Endothelial cell of umbilical vein (primary cell): ENCODE measurements at regions not wholly inside any gene's neighbourhood (a gene's known extent, or its start where the extent isn't known, plus 50 kb on each side); places are given as distances from the start of the nearest gene placed in this dataset.

Source experiments
- BruUV-seq: library from RNA; stranded (reverse); fragments of 400-500 nt; replicated peaks from 2 replicates; lab custom pipeline; 2021; lab: Mats Ljungman, UMichigan
- CTCF ChIA-PET: fragments of 300-600, 350-600 bp; sonication (Branson Sonifier 250); formaldehyde crosslinking; loops from one replicate; lab custom pipeline; 2021; ENCODE audit warnings: antibody characterized with exemption, inconsistent platforms; lab: Charles Lee
- POLR2A ChIA-PET: fragments of 300-600, 350-600 bp; sonication (Branson Sonifier 250); formaldehyde crosslinking; loops from one replicate; lab custom pipeline; 2021; ENCODE audit warnings: antibody characterized with exemption, inconsistent platforms; lab: Charles Lee
- DNase-seq: peaks from one replicate; pipeline ENCODE4 v3.0.0-alpha.2; 2011; ENCODE audit warnings: low read depth, low spot score
- FAIRE-seq: peaks from 2 replicates; lab custom pipeline; 2011; peaks lifted over from hg19 to GRCh38; lab: Jason Lieb, UNC
- H2AFZ ChIP-seq: 2 replicates; pipeline ENCODE4 v1.6.0; 2012; ENCODE audit warnings: low read depth, low read length, control low read depth, inconsistent platforms
- H3K27ac ChIP-seq: 2 replicates; pipeline ENCODE4 v1.5.1; 2011; ENCODE audit warnings: low read depth, mild to moderate bottlenecking, control low read depth, low read length, moderate library complexity; ENCODE audit not compliant: insufficient read depth
- H3K27me3 ChIP-seq, 2 experiments: 2 replicates each; pipeline versions ENCODE4 v1.6.0 to v1.6.1; 2011; ENCODE audit warnings: low read length in 2 of 2, mixed read lengths in 1 of 2; ENCODE audit not compliant: control insufficient read depth in 2 of 2, insufficient read depth in 2 of 2
- H3K36me3 ChIP-seq, 2 experiments: 2 replicates in 1 of 2; 3 replicates in 1 of 2; pipeline ENCODE4 v1.5.1; 2011; ENCODE audit warnings: low read length in 2 of 2, mild to moderate bottlenecking in 1 of 2, moderate library complexity in 1 of 2; ENCODE audit not compliant: control insufficient read depth in 2 of 2, insufficient read depth in 2 of 2; ENCODE audit errors: extremely low read depth in 1 of 2
- H3K4me1 ChIP-seq: 3 replicates; pipeline ENCODE4 v1.5.1; 2011; ENCODE audit warnings: mild to moderate bottlenecking, low read length; ENCODE audit not compliant: control insufficient read depth, insufficient read depth; ENCODE audit errors: extremely low read depth
- H3K4me2 ChIP-seq: 2 replicates; pipeline ENCODE4 v1.6.1; 2011; ENCODE audit warnings: low read length, control low read depth, mixed read lengths; ENCODE audit not compliant: insufficient read depth
- H3K4me3 ChIP-seq, 3 experiments: fragments of 200-600 bp in 1 of 3; sonication (generic), shearing (Covaris generic) in 1 of 3; replicated peaks in 1 of 3; 2 replicates each; pipeline ENCODE4 v1.5.1; 2011 to 2016; ENCODE audit warnings: control low read depth in 3 of 3, low read length in 3 of 3, mild to moderate bottlenecking in 2 of 3, inconsistent platforms in 1 of 3, low read depth in 1 of 3, moderate library complexity in 1 of 3; ENCODE audit not compliant: insufficient read depth in 1 of 3
- H3K79me2 ChIP-seq: 2 replicates; pipeline ENCODE4 v1.6.0; 2012; ENCODE audit warnings: low read length, inconsistent platforms; ENCODE audit not compliant: control insufficient read depth, insufficient read depth
- H3K9ac ChIP-seq: replicated peaks from 2 replicates; pipeline ENCODE3; 2011; ENCODE audit warnings: low read length, control low read depth; ENCODE audit not compliant: insufficient read depth; ENCODE audit errors: extremely low read depth
- H3K9me1 ChIP-seq: replicated peaks from 3 replicates; pipeline ENCODE4 v1.6.0; 2011; ENCODE audit warnings: mild to moderate bottlenecking, low read length; ENCODE audit not compliant: control insufficient read depth, insufficient read depth; ENCODE audit errors: extremely low read depth
- H3K9me3 ChIP-seq: replicated peaks from 2 replicates; pipeline ENCODE4 v1.5.1; 2012; ENCODE audit warnings: low read length, inconsistent platforms; ENCODE audit not compliant: control insufficient read depth, insufficient read depth
- H4K20me1 ChIP-seq: replicated peaks from 2 replicates; pipeline ENCODE3; 2011; ENCODE audit warnings: mild to moderate bottlenecking, low read length; ENCODE audit not compliant: control insufficient read depth, insufficient read depth; ENCODE audit errors: extremely low read depth
- CTCF ChIP-seq, 2 donors: IDR thresholded peaks; 1 replicate in 1 of 2; 2 replicates in 1 of 2; pipeline ENCODE4 v1.5.1; 2011; ENCODE audit warnings: low read length in 2 of 2, mild to moderate bottlenecking in 2 of 2, moderate library complexity in 2 of 2, control low read depth in 1 of 2, inconsistent platforms in 1 of 2, low read depth in 1 of 2; ENCODE audit not compliant: insufficient read depth in 1 of 2; ENCODE audit errors: extremely low read depth in 1 of 2
- EZH2 ChIP-seq: IDR thresholded peaks from 2 replicates; pipeline ENCODE4 v1.6.1; 2012; ENCODE audit warnings: borderline replicate concordance, low read depth, mild to moderate bottlenecking, moderate library complexity, low read length, inconsistent platforms; ENCODE audit not compliant: severe bottlenecking
- GATA2 ChIP-seq: IDR thresholded peaks from 2 replicates; pipeline ENCODE4 v1.7.0; 2011; ENCODE audit warnings: low read depth, mild to moderate bottlenecking, moderate library complexity, mixed read lengths, low read length; ENCODE audit not compliant: insufficient read length, insufficient read depth
- JUN ChIP-seq: IDR thresholded peaks from 2 replicates; pipeline ENCODE4 v1.6.1; 2011; ENCODE audit warnings: borderline replicate concordance, low read depth; ENCODE audit not compliant: insufficient read length, insufficient read depth
- MYC ChIP-seq: IDR thresholded peaks from one replicate; pipeline ENCODE4 v1.6.1; 2011; ENCODE audit warnings: mild to moderate bottlenecking, low read depth, low read length
- POLR2AphosphoS5 ChIP-seq: IDR thresholded peaks from 2 replicates; pipeline ENCODE4 v1.6.1; 2012; ENCODE audit warnings: low read depth, mild to moderate bottlenecking, control low read depth, low read length, moderate library complexity; ENCODE audit not compliant: insufficient read depth
- dilution Hi-C: fragments of 300-500 bp; cut with MboI; formaldehyde crosslinking; loops from one replicate; pipeline ENCODE4 v1.15.0; 2019; ENCODE audit warnings: low sequenced_read_pairs; ENCODE audit not compliant: extremely low pct_ligation_motif_present
- intact Hi-C: fragments of 100-400 bp; cut with micrococcal nuclease; formaldehyde crosslinking; loops from one replicate; pipeline ENCODE4 v1.10.0; 2022

GRCh38 chr6:1496092-1496491, 106.7 kb downstream of the FOXF2 start:
- H3K9me3 ChIP-seq = no peaks in the 10 kb centered on the region
- FAIRE-seq (no peak), DNase-seq (no peak)
- no peaks in the 10 kb centered on the region for H3K79me2 ChIP-seq
- no peak overlapping the region for H3K4me2 ChIP-seq
- H3K9ac ChIP-seq = no peak overlapping the region
- intact Hi-C loops = no loop called here
- H3K36me3 ChIP-seq = no peaks in the 10 kb centered on the region
- H3K4me1 ChIP-seq = no peaks in the 10 kb centered on the region
- H4K20me1 ChIP-seq = no peaks in the 10 kb centered on the region
- no peaks in the 10 kb centered on the region for H3K9me1 ChIP-seq
- no TSS peak for BruUV-seq
- H2AFZ ChIP-seq = no peak overlapping the region
- H3K27me3 ChIP-seq = no peaks in the 10 kb centered on the region
- no peak for TF ChIP-seq GATA2
- TF ChIP-seq JUN = no peak
- TF ChIP-seq MYC = no peak
- TF ChIP-seq EZH2 = no peak
- no peak for TF ChIP-seq POLR2AphosphoS5
- TF ChIP-seq CTCF (IDR thresholded peaks at IDR 0.05; ENCODE audit: extremely low read depth in 1 of 2, insufficient read depth in 1 of 2, low read depth in 1 of 2, low read length in 2 of 2) = no peak
- dilution Hi-C loops = no loop called here
- no peak overlapping the region for H3K27ac ChIP-seq
- ChIA-PET POLR2A (no interaction called here), CTCF (no interaction called here)
- H3K4me3 ChIP-seq = no peak overlapping the region
